ENCODE measurements at regions not wholly inside any gene's neighbourhood (a gene's known extent, or its start where the extent isn't known, plus 50 kb on each side); places are given as distances from the start of the nearest gene placed in this dataset.

DNA sequence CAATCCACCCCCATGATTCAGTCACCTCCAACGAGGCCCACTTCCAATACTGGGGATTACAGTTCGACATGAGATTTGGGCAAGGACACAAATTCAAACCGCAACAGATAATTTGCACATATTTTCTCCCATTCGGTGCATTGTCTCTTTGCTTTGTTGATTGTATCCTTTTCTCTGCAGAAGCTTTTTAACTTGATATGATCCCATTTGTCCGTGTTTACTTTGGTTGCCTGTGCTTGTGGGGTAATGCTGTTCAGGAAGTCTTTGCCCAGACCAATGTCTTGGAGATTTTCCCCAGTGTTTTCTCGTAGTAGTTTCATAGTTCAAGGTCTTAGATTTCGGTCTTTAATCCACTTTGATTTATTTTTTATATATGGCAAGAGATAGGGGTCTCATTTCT lies 330.8 kb upstream of the SPRY2 start:
- no peak for DNase-seq

DNA sequence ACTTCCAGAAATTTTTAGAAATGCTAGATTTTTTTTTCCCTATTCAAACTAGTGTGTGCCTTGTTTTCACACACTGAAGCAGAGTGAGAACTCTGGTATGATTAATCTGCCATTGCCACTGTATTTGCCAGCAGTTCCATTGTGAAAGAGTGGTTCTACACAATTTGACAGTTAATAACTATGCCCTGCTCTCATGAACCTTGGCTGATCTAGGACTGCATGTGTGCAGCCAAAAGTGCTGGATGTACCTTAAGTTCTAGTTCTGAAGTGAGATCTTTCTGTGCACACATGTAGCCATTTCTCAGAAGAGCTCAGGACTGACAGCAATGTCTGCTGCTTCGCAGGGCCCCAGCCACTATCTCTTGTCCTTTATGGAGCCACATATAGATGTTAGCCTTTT lies 328.2 kb upstream of the SPRY2 start:
- DNase-seq = no peak

GRCh38 chr13:80668452-80668851 lies 327.5 kb upstream of the SPRY2 start:
- DNase-seq = no peak

DNA sequence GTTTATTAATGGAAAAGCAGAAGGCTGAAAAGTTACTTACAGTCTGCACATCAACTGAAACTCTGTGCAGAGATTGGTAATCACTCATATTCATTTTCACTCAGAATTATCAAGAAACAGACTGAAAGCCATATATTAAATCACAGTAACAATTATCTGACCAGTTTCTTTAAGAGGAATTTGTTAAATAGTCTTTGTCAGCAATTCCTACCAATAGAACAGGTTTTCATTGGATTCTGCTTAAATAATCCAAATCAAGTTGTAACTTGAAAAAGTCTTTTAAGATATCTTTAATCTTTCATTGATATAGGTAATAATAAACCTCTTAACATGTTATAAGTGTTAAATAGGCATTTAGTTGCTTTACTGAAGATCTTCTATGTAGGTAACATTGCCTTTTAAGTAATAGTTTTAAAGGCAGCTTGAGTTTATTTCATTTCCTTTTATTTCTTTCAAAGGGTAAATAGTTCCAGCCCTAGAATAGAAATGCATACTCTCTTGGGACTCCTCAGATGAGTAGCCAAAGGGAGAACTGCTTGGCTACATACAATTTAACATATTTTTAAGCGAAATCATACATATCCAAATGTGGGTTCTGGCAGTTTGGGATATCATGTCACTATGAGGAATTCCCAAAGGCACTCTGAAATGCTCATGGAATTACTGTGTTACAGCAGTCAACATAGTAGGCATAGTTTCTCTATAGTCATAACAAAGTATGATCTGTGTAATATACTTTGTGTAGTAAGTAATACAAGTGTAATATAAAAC lies 326.0 kb upstream of the SPRY2 start:
- DNase-seq = no peak

DNA sequence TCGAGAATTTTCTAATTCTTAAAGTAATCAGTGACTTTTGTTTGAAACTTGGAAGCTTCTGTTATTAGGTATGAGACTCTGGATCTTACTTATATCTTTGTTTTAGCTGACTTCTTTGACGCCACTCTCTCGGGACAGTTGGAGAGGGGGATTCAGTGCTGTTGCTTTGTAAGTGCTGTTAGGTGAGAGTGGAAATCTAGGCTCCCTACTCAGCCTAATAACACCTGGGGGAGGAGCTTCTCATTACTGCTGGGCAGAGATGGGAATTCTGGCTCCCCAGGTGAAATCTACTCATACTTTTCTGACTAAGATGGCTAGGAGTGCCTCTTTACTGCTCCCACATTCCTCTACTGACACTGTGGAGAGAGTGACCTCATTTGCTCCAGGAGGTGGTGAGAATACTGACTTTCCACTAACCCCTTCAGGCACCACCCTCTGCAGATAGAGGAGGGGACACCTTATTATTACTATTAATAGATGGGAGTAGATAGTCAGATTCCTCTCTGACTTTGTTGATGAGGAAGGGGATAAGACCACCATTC lies 324.9 kb upstream of the SPRY2 start:
- no peak for DNase-seq

DNA sequence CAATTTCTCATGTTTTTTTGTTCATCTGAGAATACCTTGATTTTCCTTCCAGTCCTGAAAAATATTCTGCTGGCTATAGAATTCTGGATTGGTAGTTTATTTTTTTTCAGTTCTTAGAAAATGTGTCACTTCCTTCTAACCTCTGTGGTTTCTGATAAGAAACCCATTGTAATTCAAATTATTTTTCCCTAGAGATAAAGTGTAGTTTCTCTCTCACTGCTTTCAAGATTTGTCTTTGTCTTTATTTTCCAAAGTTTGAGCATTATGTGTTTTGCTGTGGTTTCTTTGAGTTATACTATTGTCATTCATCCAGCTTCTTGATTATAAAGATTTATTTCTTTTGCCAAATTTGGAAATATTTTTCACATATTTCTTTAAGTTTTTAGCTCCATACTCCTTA lies 324.0 kb upstream of the SPRY2 start:
- no peak for DNase-seq

GRCh38 chr13:80663788-80664187 lies 322.9 kb upstream of the SPRY2 start:
- no peak for DNase-seq

- DNase-seq = no peak
Observed at GRCh38 chr13:80658705-80659104, 317.8 kb upstream of the SPRY2 start.

- DNase-seq = no peak
Observed at GRCh38 chr13:80656512-80656904, 315.6 kb upstream of the SPRY2 start.

GRCh38 chr13:80655778-80656511 lies 315.0 kb upstream of the SPRY2 start:
- no peak for DNase-seq

DNA sequence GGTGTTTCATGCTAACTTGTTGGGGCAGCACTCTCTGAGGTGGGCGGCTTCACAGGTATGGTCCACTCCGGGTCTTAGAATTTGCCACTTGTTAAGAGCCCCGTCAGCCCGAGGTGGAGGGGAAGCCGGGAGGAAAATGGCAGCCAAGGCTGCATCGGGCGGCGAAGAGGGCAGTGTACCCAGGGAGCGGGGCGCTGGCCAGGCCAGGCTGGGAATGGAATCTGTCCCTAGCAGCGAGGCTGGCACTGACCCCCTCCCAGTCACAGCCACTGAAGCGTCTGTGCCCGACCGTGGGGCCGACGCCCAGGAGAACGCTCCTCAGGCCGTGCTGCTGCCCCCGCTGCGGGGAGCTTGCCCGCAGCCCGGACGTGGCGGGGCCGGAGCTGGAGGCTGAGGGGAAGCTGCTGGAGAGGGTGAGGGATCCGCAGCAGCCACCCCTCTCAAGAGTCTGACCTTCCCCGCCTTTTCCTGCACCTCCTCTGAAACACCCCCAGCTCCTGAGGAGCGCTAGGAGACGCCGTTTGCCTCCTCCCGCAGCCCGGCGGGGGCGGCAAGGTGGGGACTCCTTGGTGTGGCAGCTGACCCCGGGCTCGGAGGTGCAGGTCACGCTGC lies 313.8 kb upstream of the SPRY2 start:
- DNase-seq = no peak

DNA sequence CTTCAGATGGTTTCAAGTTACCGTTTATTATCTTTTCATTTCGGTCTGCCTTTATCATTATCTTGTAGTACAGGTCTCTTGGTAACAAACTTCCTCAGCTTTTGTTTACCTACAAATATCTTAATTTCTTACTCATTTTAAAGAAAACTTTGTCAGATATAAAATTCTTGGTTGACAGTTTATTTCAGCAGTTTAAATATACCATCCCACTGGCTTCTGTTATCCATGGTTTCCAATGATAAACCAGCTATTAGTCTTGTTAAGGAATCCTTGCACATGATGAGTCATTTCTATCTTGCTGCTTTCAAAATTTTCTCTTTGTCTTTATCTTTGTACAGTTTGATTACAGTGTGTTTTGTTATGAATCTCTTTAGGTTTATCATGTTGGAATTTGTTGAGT lies 308.3 kb upstream of the SPRY2 start:
- DNase-seq = no peak

GRCh38 chr13:80642641-80643040 lies 301.7 kb upstream of the SPRY2 start:
- DNase-seq = no peak

DNA sequence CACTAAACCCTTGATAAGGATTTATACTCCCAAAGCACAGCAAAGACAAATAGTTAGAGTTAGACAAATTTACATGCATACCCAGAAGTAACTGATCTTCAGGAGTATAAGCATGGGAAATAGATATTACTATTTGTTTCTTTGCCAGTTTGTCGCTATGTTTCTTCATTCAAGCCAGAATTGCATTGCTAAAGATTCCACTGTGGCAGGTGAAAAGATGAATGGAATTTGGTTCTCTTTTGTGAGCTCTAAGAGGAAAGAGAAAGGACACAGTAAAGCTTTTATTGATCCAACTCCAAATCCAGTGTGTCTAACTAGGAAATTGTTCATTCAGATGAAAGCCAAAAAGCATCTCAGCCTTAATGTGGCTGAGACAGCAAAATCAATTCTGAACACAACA lies 292.3 kb upstream of the SPRY2 start:
- no peak for DNase-seq

DNA sequence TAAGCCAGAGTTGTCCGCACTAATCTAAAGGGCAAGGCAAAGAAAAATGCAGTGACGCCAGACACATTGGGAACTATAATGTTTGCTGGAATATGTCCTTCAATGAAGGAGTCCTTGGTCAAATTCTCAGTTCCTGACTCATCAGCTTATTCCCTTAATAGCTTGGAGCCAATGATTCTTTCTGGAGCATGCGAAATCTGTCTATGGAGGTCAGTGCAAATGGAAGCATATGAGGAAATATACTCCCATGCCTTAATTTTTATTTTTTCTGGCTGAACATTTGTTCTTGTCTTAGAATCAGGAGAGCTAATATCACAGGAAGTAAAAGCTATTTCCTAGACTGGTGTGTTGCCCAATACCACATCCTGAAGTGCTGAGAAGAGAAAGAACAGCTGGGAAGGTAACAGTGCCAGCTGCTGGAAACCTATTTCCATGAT lies 289.8 kb upstream of the SPRY2 start:
- no peak for DNase-seq

DNA sequence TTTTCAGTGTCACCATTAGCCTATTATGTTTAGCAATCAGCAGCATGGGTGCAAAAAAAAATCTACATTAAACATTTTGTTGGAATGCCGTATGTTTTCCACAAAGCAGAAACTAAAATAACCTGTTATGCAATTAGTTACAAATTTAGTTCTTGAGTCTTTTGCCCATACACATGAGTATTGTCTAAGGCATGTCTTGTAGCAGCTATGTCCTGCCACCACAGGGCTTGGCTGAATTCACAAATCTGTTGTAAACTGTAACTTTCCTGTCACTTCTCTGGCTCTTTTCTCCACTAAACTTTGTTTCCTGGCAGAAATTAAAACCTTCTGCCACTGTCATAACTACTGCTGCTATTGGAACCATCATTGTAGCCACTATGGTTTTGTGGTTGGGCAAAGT lies 277.9 kb upstream of the SPRY2 start:
- no peak for DNase-seq

DNA sequence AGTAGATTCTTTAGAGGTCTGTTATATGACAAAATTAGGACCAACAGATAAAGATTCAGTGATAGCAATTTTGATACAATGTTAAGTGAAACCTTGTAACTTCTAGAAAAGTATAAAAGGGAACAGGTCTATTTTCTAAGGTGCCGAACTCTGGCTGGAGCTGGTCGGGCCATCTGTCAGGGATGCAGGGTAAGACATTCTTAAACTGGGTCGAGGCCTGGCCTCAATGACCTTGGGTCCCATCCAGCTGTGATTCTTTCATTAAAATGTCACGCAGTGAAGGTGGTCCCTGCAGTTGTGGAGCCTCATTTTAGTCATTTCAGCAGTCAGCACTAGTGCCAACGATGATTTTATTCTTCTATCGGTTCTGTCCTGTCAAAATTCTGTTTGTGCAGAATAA lies 271.9 kb upstream of the SPRY2 start:
- no peak for DNase-seq

DNA sequence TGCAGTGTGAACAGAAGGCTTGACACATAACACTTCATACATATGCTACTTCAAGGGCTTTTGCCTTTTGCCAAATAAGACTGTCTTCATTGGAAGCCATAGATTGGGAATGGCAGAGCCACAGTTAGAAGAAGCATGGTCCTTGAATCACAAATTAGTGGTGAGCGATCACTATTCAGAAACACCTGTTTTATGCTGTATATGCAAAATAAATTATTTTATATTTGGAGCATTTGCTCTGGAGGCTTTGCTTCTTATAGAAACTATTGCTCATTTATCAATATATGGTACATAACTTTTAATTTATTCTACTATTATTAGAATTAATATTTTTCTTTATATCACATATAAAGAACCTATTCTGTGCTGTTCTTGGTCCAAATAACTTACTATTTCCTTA lies 270.4 kb upstream of the SPRY2 start:
- no peak for DNase-seq

- no peak for DNase-seq
Observed at GRCh38 chr13:80605716-80606115, 264.8 kb upstream of the SPRY2 start.

GRCh38 chr13:80605011-80605410 lies 264.1 kb upstream of the SPRY2 start:
- no peak for DNase-seq

DNA sequence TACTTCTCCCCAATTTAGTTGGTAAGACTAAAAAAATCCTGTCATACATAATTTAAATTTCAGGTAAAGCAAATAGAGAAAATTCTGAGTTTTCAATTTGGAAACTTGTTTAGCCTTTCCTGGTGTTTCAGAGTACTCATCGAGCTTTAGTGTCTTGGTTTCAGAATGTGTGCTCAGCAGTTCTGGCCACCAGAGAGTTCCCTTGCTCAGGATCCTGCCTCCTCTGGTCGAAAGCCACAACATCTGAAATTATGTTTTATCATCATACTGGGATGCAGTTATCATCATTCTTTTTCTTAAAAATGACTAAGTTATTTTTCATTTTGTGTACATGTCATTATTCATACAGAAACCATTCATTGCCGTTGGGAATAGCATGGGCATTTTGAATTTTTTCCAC lies 263.2 kb upstream of the SPRY2 start:
- DNase-seq = no peak

DNA sequence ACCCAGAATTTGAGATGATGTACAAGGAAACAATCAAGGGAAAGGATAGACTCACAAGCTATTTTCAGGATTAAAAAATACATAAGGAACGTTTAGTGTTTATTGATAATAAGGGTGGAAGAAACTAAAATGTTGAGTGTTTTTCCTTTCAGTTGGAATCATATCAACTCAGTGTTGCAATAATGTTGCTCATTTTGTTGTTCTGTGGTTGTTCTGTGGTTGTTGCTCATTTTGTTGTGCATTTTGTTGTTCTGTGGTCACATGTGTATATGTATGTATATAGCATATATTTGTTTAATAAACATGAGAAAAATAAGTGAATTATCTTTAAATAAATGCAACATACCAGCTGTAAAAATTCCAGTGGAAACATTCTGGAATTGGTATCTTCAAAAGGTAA lies 262.4 kb upstream of the SPRY2 start:
- DNase-seq = no peak

DNA sequence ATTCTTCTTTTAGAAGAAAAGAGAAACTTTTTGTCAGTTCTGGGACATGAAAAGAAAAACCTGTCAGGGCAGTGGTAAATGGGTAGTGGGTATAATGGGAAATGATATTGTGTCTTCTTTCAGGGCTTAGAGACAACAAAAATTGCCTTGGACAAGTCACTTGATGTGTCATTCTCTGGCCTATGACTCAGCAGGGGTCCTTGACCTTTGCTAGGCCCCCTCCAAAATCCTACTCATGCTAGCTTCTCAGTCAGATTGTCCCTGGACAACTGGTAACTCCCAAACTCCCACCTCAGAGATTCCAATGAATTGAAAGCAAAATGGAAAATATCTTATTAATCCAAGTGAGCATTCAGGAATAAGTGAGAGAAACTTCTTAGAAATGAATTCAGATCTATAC lies 258.8 kb upstream of the SPRY2 start:
- no peak for DNase-seq

- DNase-seq = no peak
Observed at GRCh38 chr13:80598189-80598588, 257.3 kb upstream of the SPRY2 start.

All from activated naive CD4-positive, alpha-beta T cell treated with anti-CD3 and anti-CD28 coated beads, Interleukin-2, amount 50 U/mL, for 16 hours (primary cell).